HG02981 (cell line): ENCODE measurements at regions not wholly inside any gene's neighbourhood (a gene's known extent, or its start where the extent isn't known, plus 50 kb on each side); places are given as distances from the start of the nearest gene placed in this dataset.
"Not testable (repeated sequence)": the region's sequence is repeated elsewhere in the genome, so short reads cannot be mapped to it uniquely, and the experiment has no call there.

Experiments
- ATAC-seq: cut with Tn5 transposase; IDR thresholded peaks from one replicate; pipeline ENCODE4 v1.9.1; 2021; ENCODE audit warnings: mild to moderate bottlenecking, moderate library complexity; ENCODE audit not compliant: unreplicated experiment

DNA sequence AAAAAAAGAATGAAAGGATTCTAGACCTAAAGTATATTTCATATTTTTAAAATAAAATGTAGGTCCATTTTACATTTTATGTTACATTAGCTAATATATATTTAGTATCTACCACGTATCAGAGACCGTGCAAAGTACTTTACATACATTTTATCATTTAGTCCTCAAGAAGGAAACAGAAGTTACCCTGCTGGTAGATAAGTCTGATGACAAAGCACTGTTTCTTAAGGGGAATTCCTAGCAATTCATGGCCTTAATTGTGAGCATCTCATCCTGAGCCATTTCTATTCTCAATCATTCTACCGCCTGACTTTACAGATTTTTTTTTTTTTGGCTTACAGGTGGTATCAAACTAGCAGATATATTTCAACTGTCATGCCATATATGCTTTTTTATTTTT, 367.7 kb downstream of the PRELID2 start:
- ATAC-seq, result no peak

DNA sequence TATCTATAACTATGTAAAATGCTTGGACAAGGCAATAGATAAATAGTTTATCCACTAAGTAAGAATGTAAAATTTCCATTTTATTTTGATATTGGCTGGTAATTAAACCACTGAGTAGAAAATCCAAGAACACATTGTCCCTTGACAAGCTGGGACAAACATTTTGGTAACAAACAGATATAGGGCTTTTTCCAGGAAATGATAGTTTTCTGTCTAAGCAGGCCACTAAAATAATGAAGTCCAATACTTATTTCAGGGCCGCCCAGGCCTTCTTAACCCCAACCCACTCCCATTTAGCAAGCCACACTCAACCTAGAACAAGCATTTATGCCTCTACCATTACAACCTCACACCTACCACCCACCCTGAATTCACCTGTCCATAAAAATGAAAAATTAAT, 368.6 kb downstream of the PRELID2 start:
- no peak for ATAC-seq

DNA sequence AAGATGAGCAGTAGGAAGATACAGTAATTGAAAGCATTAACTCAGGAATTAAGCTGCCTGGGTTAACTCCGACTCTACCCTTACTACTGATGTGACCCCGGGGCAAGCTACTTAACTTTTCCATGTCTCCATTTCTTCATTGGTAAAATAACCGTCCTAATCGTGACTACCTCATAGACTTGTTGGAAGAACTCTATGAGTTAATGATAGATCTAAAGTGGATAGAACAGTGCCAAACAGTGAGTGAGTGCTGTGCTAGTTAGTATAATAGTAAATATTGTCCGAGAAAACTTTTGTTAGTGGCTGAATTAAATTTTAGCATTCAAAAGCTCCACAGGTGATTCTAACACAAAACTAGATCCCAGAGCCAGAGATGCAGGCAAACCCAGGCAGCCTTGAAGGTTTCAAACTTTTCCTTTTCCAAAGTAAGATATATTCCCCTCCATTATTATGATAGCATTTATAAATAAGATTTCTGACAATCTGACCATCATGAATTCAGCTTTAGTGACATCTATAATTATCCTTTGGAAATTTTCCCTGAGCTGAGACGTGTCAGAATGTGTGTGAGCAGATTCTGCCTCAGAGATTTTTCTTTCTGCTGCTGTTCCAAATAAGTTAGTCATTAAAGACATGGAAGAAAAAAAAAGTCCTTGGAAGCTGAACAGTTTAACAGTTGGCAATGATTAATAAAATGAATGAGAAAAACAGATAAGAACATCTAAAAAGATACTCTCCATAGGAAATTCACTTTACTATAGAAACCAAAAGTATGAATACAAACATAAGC, 369.5 kb downstream of the PRELID2 start:
- ATAC-seq, result no peak

DNA sequence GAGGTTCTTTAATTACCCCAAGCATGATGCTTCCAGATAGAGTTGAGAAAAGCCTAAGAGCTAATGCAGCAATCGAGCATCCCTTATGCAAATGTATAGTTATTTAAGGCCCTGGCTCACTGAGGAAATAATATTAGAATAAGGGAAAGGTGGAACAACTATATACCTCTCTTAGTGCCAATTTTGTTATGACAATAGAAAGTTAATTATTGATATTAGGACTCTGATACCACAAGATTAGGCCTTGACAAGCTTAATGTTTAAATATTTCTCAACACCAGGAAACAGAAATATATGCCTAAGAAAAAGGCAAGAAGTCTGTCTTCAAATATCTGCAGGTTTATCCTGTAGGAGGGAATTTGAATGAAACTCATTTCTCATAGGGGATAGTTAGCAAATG, 371.0 kb downstream of the PRELID2 start:
- ATAC-seq, result no peak

DNA sequence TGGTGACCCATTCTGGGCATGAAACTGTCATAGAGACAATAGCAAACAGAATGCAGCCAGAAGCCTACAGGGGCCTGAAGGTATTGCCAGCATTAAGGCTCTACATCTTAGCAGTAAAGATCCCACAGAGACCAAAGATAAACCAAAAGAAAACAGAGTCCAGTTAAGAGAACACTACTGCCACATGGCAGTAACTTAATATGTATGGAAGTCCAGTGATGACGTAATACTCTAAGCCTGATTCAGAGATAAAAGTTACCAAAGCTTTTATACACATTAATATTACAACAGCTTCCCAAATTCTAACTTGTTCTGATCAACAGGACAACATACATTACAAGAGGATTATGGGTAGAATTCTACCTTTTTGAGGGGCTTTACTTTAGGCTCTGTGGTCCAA, 371.5 kb downstream of the PRELID2 start:
- ATAC-seq, result no peak

DNA sequence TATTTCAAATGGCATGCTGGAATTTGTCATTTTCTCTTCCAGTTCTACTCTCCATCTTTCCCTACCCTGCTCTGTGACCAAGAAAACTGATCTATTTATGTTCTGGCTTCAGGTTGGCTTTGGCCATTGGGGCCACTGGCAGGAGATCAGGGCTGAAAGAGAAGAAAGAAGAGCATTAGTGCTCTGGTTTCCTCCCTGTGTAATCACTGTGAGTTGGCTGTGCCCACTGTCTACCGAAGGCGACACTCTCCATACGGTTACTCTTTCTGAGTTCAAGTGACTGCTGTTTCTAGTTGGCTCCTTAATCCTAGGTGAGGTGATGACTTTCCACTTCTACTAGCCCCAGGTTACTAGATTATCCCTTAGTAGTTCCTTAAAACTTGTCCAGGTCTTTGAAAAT, 372.6 kb downstream of the PRELID2 start:
- no peak for ATAC-seq

DNA sequence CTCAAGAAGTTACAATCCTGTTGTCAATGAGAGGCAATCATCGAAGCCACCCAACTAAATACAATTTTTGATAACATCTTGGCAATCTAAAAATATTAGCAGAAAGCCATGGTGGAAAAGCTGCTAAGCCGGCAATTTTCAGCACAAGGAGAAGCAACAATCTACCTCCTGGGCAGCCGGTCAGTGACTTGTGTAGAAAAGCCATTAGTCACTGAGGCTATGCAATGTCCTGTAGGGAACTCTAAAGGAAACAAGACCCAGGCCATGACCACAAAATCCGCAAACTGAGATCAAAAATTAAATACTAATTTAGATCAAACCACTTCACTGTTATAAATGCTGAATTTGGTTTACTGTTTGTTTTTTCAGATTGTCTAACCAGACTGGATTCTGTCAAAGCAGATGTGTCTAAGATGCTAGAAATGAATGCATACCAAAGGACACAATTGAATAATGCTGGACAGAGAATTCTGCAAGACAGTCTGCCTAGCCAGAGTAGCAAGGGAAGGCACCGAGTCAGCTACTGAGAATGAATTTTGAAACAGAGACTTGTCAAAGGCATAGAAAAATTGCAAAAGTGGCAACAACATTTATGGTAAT, 384.8 kb downstream of the PRELID2 start:
- ATAC-seq, result no peak

DNA sequence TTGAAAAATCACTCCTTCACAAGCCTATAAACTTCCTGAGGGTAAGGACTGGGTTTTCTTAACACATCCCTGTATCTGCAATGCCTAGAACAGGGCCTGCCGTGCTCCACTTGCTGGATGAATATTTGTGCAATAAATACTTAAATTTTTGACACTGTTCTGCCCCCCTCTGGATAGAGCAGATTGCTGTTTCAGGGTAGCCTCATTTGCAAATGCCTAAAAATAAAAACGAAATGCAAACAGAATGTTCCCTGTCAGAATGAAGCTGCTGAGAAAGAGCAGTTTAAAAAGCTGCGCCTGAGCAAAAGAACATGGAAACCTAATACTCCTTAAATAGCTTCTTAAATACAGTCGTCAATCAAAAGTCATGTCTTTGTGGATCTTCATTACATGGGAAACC, 385.3 kb downstream of the PRELID2 start:
- ATAC-seq, result no peak

DNA sequence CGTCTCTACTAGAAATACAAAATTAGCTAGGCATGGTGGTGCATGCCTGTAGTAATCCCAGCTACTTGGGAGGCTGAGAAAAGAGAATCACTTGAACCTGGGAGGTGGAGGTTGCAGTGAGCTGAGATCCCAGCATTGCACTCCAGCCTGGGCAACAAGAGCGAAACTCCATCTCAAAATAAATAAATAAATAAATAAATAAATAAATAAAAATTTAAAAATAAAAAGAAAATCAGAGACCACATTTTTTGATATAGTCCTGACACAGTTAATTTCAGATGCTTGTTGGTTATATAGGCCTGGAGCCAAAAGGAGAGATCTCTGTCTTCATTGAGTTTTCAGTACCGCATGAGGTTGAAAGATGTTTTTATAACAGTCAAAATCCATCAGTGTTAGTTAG, 388.3 kb downstream of the PRELID2 start:
- not testable (repeated sequence) for ATAC-seq

DNA sequence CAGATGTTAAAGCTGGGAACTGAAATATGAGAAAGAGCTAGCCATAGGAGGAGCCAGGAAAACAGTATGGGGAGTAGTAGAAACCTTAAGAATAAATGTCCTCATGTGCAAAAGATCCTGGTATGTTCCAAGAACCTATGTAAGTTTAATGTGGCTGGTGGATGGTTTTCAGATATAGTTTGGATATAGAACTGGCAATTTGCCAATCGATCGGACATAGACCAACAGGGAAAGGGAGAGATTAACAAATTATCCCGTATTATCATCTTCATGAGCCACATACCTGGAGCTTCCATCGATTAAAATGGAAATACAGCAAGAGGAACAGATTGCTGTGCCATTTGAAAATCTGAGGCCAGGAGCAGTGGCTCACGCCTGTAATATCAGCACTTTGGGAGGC, 388.7 kb downstream of the PRELID2 start:
- no peak for ATAC-seq

DNA sequence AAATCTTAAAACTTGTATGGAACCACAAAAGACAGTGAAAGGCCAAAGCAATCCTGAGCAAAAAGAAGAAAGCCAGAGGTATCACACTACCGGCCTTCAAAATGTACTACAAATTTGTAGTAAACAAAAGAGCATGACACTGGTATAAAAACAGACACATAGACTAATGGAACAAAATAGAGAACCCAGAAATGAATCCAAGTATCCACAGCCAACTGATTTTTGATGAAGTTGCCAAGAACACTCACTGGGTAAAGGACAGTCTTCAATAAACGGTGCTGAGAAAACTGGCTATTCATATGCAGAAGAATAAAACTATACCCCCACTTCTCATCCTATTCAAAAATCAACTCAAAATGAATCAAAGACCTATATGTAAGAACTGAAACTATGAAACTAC, 390.1 kb downstream of the PRELID2 start:
- no peak for ATAC-seq

DNA sequence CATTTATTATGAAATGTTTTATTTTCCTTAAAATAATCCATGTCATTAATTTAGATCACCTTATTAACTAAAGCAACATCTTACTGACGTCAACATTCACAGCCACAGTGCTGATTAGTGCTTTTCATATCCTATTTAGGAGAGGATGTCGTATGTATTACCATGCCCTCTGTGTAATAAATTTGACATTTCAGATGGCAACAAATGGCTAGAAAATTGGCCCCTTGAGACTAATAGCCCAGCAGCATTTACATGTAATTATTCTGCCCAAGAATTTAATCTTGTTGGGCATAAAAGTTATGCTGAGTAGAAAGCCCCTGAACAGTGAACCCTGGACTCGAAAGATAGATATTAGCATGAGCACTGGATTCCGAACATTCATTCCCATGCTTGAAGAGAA, 391.2 kb downstream of the PRELID2 start:
- ATAC-seq, result no peak

DNA sequence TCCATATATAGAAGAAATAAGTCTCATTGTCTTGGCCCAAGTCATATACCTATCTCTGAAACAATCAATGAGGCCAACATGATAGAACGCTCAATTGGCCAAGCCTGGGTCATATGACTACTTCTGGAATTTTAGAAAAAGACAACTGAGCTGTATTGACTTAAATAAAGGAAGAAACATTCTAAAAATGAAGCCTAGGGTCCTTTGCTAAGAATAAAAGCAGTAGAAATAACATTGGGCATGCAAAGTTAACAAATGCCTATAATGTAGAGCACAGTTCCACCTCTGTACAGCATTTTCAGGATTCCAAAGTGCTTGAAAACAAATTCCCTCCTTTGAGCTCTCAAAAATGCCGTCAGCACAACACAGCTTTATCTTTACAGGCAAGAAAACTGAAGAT, 391.8 kb downstream of the PRELID2 start:
- ATAC-seq, result no peak

DNA sequence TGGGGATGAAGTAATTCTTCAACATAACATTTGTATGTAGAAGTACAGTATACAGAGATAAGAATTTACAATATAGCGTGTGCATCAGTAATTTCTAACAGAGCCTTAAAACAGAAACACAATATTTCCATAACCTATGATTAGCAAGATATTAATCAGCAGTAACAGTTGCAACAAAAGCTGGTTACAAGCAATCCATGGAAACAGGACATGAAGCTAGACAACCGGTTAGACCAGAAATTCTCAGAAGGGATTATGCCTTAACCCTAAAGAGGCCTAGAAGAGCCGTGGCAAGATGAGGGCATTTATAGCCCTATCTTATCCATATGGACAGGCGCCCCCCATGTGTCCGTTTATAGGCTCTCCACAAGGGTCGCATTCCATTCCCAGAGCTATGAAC, 392.5 kb downstream of the PRELID2 start:
- ATAC-seq, result not testable (repeated sequence)

DNA sequence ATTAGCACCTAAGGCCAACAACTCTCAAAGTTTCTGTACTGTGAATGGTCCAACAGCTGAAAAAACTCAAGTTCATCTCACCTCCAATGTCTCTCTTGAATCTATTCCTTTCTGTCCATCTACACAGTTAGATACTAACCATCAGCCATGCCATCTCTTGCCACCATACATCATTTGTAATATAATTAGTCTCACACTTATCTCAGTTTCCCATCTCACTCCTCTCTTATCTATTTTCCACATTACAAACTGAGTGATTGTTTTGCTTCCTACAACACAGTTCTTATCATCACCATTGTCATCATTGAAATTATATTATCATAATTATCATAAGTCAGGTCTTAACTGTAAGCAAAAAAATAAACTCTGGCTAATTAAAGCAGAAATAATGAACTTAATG, 393.9 kb downstream of the PRELID2 start:
- no peak for ATAC-seq

DNA sequence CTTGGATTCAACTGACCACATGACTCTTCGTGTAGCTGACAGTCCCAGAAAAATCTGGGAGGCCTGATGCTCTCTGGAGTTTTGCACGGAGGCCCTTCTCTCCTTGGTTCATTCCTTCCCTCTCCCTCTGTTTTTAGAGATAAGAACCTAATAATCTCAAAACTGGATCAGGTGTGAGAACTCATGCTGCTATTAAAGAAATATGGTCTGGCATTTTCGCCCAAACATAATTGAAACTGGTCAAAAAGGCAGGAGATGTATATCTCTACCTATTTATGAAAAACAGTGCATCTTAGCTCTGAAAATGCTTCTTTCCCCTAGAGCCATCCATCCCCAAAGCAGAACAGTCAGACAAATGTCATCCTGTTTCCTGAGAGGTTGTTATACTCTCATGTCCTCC, 397.5 kb downstream of the PRELID2 start:
- no peak for ATAC-seq

DNA sequence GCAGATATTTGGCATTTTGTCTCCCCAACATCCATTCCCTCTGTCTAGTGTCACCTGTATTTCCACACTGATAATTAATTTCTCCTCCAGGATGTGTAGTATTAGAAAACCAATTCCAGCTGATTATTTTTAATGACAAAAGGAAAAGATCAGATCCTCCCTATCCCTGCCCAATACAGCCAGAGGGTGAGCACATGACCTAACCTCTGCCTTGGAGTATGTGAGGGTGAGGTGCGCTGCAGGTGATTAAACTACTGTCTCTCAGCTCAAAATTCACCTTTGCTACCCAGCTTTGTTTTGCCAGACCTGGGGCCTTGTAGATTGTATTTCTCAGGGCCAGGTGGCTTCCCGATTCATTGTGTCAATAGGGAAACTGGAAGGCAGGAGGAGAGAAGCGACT, 402.1 kb downstream of the PRELID2 start:
- no peak for ATAC-seq

DNA sequence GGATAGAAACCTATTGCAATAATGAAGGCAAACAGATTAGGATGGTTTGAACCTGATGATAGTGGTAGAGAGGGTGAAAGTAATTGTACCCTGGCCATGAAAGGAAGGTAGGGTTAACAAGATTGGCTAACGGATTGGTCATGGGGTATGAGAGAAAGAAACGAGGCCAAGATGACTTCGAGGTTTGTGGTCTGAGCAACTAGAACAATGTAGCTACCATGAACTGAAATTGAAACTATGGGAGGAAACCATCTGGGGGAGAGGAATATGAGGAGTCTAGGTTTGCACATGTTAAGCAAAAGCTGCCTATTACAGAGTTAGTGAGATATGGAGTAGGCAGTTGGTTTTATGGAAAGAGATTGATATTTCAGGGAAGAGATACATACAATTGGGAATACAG, 406.0 kb downstream of the PRELID2 start:
- no peak for ATAC-seq

DNA sequence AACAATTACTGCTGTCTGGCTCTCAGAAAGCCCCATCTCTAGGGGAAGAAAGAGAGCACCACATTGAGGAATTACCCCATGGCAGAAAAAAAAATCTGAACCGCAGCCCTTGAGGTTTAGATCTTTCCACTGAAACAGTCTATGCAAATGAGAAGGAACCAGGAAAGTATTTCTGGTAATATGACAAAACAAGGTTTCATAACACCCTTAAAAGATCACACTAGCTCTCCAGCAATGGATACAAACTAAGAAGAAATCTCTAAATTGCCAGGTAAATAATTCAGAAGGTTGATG, 427.1 kb downstream of the PRELID2 start:
- ATAC-seq, result peak; percentile 46

DNA sequence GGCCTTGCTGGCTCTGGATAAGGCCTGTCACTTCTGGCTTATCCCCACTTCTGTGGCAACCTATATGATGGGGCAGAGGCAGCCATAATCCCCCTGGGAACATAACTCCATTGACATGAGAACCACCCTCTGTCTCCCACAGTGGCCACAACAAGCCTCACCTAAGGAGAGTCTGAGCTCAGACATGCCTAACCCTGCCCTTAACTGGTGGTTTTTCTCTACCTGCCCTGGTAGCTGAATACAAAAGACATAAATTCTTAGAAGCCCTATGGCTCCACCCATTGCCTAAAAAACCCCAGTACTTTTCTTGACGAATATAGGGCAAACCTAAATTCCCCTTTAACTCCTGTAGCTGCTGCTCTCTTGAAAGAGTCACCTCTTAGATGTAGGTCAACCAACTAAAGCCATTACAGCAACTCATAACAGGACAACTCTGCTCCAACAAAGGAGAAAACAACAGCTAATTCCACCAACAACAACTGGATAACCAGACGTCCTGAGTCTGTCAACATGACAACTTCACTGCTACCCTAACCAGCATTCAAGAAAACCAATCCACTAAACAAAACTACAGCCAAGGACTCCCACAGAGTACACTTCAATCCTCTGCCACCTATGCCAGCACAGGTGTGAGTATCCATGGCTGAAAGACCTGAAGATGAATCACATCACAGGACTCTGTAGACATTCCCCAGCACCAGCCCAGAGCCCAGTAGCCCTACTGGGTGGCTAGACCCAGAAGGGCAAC, 427.7 kb downstream of the PRELID2 start:
- peak; percentile 35 for ATAC-seq

DNA sequence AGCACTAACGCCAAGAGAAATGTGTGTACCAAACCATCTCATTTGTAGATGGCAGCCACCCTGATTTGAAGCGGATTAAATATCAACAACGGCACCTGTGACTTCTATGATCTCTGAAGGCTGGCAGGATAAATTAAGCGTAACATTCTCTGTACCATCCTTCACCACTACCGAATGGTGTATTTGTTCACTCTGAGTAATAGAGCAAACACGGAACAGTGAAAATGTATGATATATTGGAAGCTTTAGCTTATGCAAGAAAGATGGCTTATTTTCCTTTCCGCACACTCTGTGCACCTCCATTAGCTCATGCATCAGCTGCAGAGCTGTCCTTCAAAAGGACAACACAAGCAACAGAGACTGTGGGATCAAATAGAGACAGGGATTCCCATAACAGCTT, 431.1 kb downstream of the PRELID2 start:
- ATAC-seq, result no peak

DNA sequence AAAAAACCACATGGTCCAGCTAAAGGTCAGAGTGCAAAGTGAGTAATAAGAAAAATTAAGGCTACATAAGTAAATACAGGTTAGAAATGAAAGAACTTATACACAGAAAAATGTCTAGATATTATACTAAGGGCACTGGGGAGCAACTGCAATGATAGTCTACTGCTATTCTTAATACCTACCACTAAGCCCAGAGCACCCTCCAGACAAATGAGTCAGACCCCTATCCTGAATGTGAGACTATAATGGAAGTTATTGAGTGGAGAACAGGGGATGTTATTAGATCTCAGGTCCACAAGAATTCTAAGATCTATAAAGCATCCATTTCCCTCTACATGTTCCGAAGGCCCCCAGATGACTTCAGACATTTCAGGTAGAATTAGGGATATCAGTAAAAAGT, 438.3 kb downstream of the PRELID2 start:
- no peak for ATAC-seq
